ENCODE measurements at regions not wholly inside any gene's neighbourhood (a gene's known extent, or its start where the extent isn't known, plus 50 kb on each side); places are given as distances from the start of the nearest gene placed in this dataset.

- DNase-seq = no peak
Observed at GRCh38 chr4:178448372-178449035, 1006.3 kb upstream of the AGA start.

DNA sequence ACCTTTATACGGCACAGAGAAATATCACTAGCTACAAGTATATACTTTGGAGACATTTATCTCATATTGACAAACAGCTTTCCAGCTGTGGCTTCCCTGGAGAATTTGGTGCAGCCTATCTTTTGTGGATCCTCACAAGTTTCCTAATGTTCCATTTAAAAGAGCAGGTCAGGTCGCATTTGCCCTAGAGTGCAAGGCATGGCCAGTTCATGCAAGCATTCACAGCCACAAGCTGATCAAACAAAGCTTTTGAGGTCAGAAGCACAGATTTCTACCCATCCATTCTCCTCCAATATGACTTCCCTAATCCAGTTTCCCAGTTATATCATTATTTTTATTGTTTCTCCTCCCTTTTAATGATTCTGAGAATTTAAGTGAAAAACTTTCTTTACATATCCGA, 1008.4 kb upstream of the AGA start:
- no peak for DNase-seq

GRCh38 chr4:178453057-178453456, 1010.8 kb upstream of the AGA start:
- DNase-seq = no peak

GRCh38 chr4:178457286-178457685, 1015.0 kb upstream of the AGA start:
- DNase-seq = no peak

GRCh38 chr4:178462710-178463109, 1020.5 kb upstream of the AGA start:
- no peak for DNase-seq

GRCh38 chr4:178463747-178464146, 1021.5 kb upstream of the AGA start:
- no peak for DNase-seq

GRCh38 chr4:178470996-178471784, 1029.0 kb upstream of the AGA start:
- no peak for DNase-seq

GRCh38 chr4:178471994-178472393, 1029.8 kb upstream of the AGA start:
- DNase-seq = no peak

- DNase-seq = no peak
Observed at GRCh38 chr4:178480105-178480504, 1037.9 kb upstream of the AGA start.

DNA sequence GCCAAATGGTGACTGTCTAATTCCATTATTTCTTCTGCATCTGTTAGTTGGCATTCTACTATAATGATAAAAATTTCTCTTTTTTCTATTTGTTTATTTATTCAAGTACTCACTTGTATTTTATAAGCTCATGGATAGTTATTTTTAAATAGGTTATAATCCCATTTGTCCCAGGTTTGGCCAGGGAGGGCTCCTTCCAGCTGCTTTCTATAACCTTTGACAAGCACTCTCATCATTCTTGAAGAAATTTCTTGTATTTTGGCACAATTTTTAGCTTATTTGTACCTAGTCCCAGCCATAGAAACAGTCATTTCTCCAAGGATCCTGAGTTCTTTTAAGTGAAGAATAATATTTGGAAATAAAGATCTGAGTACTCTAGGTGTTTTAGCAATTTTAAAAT, 1038.6 kb upstream of the AGA start:
- DNase-seq = no peak

DNA sequence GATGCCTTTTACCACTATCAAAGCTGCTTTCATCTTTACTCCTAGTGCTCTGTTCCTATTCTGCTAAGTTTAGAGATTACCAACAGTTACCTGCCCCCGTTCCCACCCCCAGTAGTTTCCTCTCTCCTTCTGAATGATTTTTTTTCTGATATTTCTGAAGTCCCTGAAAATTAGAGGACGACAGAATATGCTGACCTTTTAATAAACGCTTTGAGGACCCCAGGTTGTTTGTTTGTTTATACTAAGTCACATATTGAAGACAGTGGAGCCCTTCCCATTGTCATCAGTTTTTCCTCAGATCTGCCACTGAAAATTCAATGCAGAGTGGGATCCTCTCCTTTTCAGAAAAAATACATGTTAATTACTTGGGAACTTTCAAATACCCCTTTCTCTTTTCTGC, 1039.3 kb upstream of the AGA start:
- DNase-seq = no peak

GRCh38 chr4:178523038-178523437, 1080.8 kb upstream of the AGA start:
- no peak for DNase-seq

DNA sequence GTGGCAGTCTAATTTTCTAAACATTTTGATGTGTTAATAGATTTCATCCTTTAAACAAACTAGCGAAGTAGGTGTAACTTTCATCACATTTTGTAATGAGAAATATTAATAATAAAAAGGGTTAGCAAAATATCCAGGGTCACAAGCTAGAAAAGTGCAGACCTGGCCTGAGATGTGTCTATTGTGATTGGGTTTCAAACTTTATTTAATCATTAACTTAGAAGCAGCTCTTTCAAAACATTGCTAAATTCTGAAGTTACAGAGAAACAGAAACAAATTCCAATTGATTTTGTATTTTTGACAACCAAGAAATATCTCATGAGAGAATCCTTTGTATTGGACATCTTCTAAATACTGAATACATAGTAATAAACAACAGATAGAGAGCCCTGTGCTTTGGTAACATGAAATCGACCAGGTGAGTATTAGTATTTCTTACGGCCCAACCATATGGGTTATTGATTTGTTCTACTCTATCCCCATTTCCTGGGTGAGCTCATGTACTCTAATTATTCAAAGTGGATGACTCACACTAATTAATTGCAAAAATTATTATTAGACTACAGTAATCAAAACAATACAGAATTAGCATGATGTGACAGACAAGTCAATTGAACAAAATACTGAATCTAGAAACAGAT, 1093.8 kb upstream of the AGA start:
- DNase-seq = no peak

DNA sequence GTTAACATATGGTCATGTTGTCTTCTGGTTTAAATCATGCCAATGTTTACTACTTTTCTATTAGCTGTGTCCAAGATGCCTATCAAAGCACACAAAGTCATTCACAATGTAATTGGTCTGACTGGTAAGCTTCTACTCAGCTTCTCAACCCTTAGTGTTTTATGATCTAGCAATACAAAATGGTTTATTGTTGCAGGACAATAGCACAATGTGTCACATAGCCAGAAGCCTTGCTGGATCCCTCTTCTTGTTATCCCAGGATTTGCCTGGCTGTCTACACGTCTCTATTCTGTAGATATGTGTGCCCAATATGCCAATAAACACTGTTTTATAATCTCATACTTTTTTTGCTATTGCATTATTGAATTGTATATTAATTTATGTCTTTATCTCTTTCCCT, 1111.0 kb upstream of the AGA start:
- DNase-seq = no peak

DNA sequence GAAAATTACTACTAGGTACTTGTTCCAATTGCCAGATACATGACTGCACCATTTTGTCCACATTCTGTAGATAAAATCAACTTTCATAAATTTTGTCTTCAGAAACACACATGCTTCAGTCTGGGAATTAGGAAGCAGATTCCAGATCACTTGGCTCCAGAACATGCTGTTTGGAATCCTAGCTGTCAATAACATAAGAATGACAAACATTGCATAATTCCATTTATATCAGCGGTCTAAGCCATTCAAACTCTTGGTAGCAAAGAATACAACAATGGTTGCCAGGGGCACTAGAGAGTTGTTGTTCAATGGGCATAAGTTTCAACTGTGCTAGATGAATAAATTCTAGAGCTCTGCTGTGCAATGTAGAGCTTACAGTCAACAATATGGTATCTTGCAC, 1112.1 kb upstream of the AGA start:
- DNase-seq = no peak

DNA sequence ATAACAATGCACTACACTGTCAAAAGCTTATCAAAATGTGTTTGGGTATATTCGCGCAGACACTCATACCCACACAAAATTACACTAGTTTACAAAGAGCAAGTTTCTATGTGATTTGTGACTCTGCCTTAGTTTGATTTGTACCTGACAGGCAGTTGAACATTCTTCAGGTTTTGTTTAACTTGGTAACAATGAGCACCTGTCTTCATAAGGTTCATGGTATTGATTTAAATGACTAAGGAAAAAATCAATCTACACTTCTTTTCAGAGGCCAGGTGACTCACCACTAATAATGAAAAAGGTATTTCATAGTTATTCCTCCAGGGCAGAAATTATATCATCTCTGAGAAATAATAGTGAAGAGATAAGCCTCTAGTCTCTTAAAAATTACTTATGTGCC, 1114.6 kb upstream of the AGA start:
- DNase-seq = no peak

GRCh38 chr4:178577933-178578332, 1135.7 kb upstream of the AGA start:
- DNase-seq = no peak

- DNase-seq = no peak
Observed at GRCh38 chr4:178595500-178596138, 1153.4 kb upstream of the AGA start.

GRCh38 chr4:178598672-178599071, 1156.4 kb upstream of the AGA start:
- DNase-seq = no peak

DNA sequence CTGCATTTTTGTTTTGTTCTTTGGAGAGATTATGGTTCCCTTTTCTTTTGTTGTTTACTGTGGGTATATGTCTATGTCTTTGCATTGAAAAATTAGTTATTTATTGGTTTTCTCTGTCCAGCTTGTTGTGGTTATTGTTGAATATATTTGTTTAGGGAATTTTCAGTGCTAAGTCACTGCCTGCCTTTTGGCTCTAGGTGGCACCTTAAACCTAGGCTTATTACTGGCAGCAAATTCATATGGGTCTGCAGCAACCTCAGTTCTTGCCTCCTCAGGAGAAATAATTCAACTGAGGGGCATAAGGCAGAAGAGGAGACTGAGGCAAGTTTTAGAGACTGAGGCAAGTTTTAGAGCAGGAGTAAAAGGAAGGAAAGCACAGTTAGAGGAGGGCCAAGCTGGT, 1157.3 kb upstream of the AGA start:
- no peak for DNase-seq

DNA sequence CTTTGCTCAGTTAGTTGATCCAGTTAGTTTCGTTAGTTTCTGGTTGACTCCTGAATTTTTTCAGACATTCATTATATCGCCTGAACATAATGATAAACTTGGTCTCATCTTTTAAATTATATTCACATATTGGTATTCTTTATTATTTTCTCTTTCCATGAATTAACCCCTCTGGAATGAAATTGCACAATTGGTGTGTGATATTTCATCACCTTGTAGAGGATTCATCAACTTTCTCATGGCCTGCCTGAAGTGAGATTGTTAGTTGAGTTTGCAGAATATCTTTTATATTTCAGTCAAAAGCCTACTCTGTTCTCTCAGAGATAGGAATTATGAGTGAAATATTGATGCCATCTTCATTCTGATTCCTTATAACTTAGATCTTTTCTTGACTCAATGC, 1160.6 kb upstream of the AGA start:
- no peak for DNase-seq

DNA sequence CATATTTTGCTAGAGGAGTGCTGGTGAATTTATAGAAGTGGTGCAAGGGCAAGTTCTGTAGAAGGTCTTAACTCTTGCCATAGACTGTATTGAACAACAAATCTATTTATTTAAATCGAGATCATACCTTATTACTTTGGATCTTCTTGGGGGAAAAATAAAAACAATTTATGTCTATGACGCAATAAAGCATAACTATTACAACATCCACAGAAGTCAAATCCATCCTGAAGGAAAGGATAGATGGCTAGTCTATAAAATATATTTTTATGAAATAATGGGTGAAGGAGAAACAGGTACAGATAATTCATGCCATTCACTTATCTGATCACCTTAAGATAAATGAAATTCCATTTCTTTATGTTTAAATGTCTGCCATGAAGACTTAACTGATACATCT, 1168.8 kb upstream of the AGA start:
- no peak for DNase-seq

DNA sequence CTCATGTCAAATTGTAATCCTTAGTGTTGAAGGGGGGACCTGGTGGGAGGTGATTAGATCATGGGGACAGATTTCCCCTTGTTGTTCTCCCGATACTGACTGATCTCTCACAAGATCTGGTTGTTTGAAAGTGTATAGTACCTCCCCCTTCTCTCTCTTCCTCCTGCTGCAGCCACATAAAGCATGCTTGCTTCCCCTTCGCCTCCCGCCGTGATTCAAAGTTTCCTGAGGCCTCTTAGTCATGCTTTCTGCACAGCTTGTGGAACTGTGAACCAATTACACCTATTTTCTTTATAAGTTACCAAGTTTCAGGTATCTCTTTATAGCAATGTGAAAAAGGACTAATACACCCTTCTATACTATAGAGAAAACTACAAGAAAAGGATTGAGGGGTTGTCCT, 1170.5 kb upstream of the AGA start:
- DNase-seq = no peak

DNA sequence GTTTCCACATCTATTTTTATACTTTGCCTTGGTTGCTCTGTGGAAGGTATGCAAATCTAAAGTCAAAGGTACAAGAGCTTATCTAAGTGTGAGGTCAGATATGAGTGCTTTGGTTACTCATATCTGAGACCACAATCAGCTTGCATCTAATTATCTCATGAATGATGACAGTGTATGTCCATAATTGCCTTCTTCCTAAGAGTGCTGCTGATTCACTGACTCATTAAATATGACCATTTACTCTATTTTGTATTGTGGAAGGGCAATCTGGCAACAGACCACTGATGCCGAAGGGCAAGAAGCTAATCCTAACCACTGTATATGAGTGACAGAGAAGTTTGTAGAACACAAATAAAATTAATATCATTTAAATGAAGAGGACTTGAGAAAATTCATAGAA, 1190.2 kb upstream of the AGA start:
- no peak for DNase-seq

Measured in activated T-cell treated with anti-CD3 and anti-CD28 coated beads for 4 hours (primary cell).